CD4-positive, CD25-positive, alpha-beta regulatory T cell (primary cell): ENCODE measurements at regions not wholly inside any gene's neighbourhood (a gene's known extent, or its start where the extent isn't known, plus 50 kb on each side); places are given as distances from the start of the nearest gene placed in this dataset.
"Not testable (repeated sequence)": the region's sequence is repeated elsewhere in the genome, so short reads cannot be mapped to it uniquely, and the experiment has no call there.

Experiments used
- ATAC-seq, 2 donors: fragments of 150-1000 bp; cut with Tn5 transposase; one replicate each; pipeline ENCODE4 v1.10.0; 2021; ENCODE audit warnings: low read depth in 2 of 2, moderate number of reproducible peaks in 2 of 2, moderate library complexity in 1 of 2
- DNase-seq, 3 donors: peaks; one replicate each; pipeline versions ENCODE4 v3.0.0 to v3.0.0-alpha.2; 2012 to 2022; ENCODE audit warnings: mixed read lengths in 1 of 3
- H3K27ac ChIP-seq: one replicate; pipeline ENCODE4 v1.7.0; 2013; ENCODE audit warnings: mild to moderate bottlenecking, low read length; ENCODE audit not compliant: insufficient read depth, poor library complexity, severe bottlenecking
- H3K27me3 ChIP-seq: one replicate; pipeline ENCODE4 v1.7.0; 2013; ENCODE audit warnings: low read length; ENCODE audit not compliant: control insufficient read depth, insufficient read depth
- H3K36me3 ChIP-seq: one replicate; pipeline ENCODE4 v1.7.0; 2013; ENCODE audit warnings: mild to moderate bottlenecking, low read length, moderate library complexity; ENCODE audit not compliant: control insufficient read depth, insufficient read depth
- H3K4me1 ChIP-seq: 2 replicates; pipeline ENCODE4 v1.7.0; 2013; ENCODE audit warnings: mild to moderate bottlenecking, low read length; ENCODE audit not compliant: insufficient read depth, control insufficient read depth, poor library complexity, severe bottlenecking
- H3K4me3 ChIP-seq: one replicate; pipeline ENCODE4 v1.7.0; 2013; ENCODE audit warnings: low read depth, mild to moderate bottlenecking, low read length, moderate library complexity
- H3K9me3 ChIP-seq, 2 experiments: 1 replicate in 1 of 2; 2 replicates in 1 of 2; pipeline ENCODE4 v1.7.0; 2013; ENCODE audit warnings: low read length in 2 of 2, mild to moderate bottlenecking in 1 of 2, moderate library complexity in 1 of 2; ENCODE audit not compliant: control insufficient read depth in 2 of 2
- H3K27ac Mint-ChIP-seq, 3 donors: one replicate each; pipeline ENCODE4 v1.8.0; 2020 to 2022; ENCODE audit warnings: mild to moderate bottlenecking in 3 of 3, mixed read lengths in 3 of 3, moderate library complexity in 2 of 3
- H3K27me3 Mint-ChIP-seq: one replicate; pipeline ENCODE4 v1.8.0; 2022; ENCODE audit warnings: mild to moderate bottlenecking, mixed read lengths
- H3K36me3 Mint-ChIP-seq: one replicate; pipeline ENCODE4 v1.8.0; 2020; ENCODE audit warnings: mixed read lengths
- H3K4me1 Mint-ChIP-seq, 4 donors: one replicate each; pipeline ENCODE4 v1.8.0; 2020 to 2022; ENCODE audit warnings: mixed read lengths in 4 of 4, mild to moderate bottlenecking in 1 of 4
- H3K4me3 Mint-ChIP-seq, 4 donors: one replicate each; pipeline ENCODE4 v1.8.0; 2020 to 2022; ENCODE audit warnings: mild to moderate bottlenecking in 4 of 4, mixed read lengths in 4 of 4, moderate library complexity in 3 of 4
- H3K9me3 Mint-ChIP-seq, 7 donors: one replicate each; pipeline ENCODE4 v1.8.0; 2020 to 2022; ENCODE audit warnings: mixed read lengths in 7 of 7, mild to moderate bottlenecking in 3 of 7, moderate library complexity in 2 of 7

GRCh38 chr4:187500796-187501195 lies 494.8 kb upstream of the ZFP42 start:
- ATAC-seq (no peak), DNase-seq (no peak)
- Mint-ChIP-seq H3K4me1 (no peaks in the 10 kb centered on the region), H3K27me3 (no peaks in the 10 kb centered on the region), H3K27ac (no peak overlapping the region), H3K4me3 (no peak overlapping the region), H3K36me3 (no peaks in the 10 kb centered on the region), H3K9me3 (peaks cover 4 to 18% (median 9%) of the 10 kb centered on the region in 7 donors)
- H3K27ac ChIP-seq: no peak overlapping the region
- H3K4me3 ChIP-seq: no peak overlapping the region
- no peaks in the 10 kb centered on the region for H3K27me3 ChIP-seq
- H3K9me3 ChIP-seq: no peaks in the 10 kb centered on the region
- no peaks in the 10 kb centered on the region for H3K36me3 ChIP-seq
- H3K4me1 ChIP-seq: no peaks in the 10 kb centered on the region

GRCh38 chr4:187501731-187502130 lies 493.8 kb upstream of the ZFP42 start:
- Mint-ChIP-seq H3K27ac (no peak overlapping the region), H3K27me3 (no peaks in the 10 kb centered on the region), H3K9me3 (peaks cover 5 to 18% (median 10%) of the 10 kb centered on the region in 7 donors), H3K36me3 (no peaks in the 10 kb centered on the region), H3K4me1 (no peaks in the 10 kb centered on the region), H3K4me3 (no peak overlapping the region)
- Histone ChIP-seq H3K4me3 (no peak overlapping the region), H3K27me3 (no peaks in the 10 kb centered on the region), H3K27ac (no peak overlapping the region), H3K4me1 (no peaks in the 10 kb centered on the region), H3K9me3 (peaks cover 0 to 2% of the 10 kb centered on the region in 2 experiments), H3K36me3 (no peaks in the 10 kb centered on the region)
- DNase-seq (no peak), ATAC-seq (no peak)

GRCh38 chr4:187504974-187505797 lies 490.4 kb upstream of the ZFP42 start:
- Mint-ChIP-seq H3K27me3 (no peaks in the 10 kb centered on the region), H3K36me3 (no peaks in the 10 kb centered on the region), H3K4me3 (no peak overlapping the region), H3K27ac (peak overlapping the region in 1 of 3 donors; percentile 46), H3K9me3 (peaks cover 5 to 20% (median 8%) of the 10 kb centered on the region in 7 donors), H3K4me1 (no peaks in the 10 kb centered on the region)
- Histone ChIP-seq H3K4me3 (no peak overlapping the region), H3K27ac (no peak overlapping the region), H3K4me1 (no peaks in the 10 kb centered on the region), H3K9me3 (peaks cover 0 to 5% of the 10 kb centered on the region in 2 experiments), H3K27me3 (no peaks in the 10 kb centered on the region), H3K36me3 (no peaks in the 10 kb centered on the region)
- ATAC-seq (no peak), DNase-seq (no peak)

GRCh38 chr4:187505798-187506141 lies 489.8 kb upstream of the ZFP42 start:
- H3K4me1 Mint-ChIP-seq, H3K27ac Mint-ChIP-seq, H3K36me3 Mint-ChIP-seq, H3K27me3 Mint-ChIP-seq, H3K4me3 Mint-ChIP-seq, H3K27me3 ChIP-seq, H3K4me3 ChIP-seq, H3K36me3 ChIP-seq, DNase-seq, H3K4me1 ChIP-seq, H3K9me3 ChIP-seq, ATAC-seq, H3K27ac ChIP-seq: not testable (repeated sequence)
- peaks cover 4 to 14% (median 8%) of the 10 kb centered on the region in 7 donors for H3K9me3 Mint-ChIP-seq

- no peaks in the 10 kb centered on the region for H3K27me3 Mint-ChIP-seq
- H3K36me3 Mint-ChIP-seq: no peaks in the 10 kb centered on the region
- no peaks in the 10 kb centered on the region for H3K4me1 Mint-ChIP-seq
- no peak overlapping the region for H3K27ac Mint-ChIP-seq
- no peak overlapping the region for H3K4me3 ChIP-seq
- DNase-seq (no peak), ATAC-seq (no peak)
- H3K9me3 ChIP-seq: no peaks in the 10 kb centered on the region
- H3K9me3 Mint-ChIP-seq: peaks cover 0 to 12% (median 5%) of the 10 kb centered on the region in 7 donors
- no peak overlapping the region for H3K4me3 Mint-ChIP-seq
- H3K36me3 ChIP-seq: no peaks in the 10 kb centered on the region
- H3K27ac ChIP-seq: no peak overlapping the region
- no peaks in the 10 kb centered on the region for H3K27me3 ChIP-seq
- no peaks in the 10 kb centered on the region for H3K4me1 ChIP-seq
Observed at GRCh38 chr4:187516224-187516623, 479.3 kb upstream of the ZFP42 start.

- H3K36me3 Mint-ChIP-seq: no peaks in the 10 kb centered on the region
- H3K27ac ChIP-seq: no peak overlapping the region
- H3K27ac Mint-ChIP-seq: no peak overlapping the region
- no peaks in the 10 kb centered on the region for H3K27me3 ChIP-seq
- H3K4me1 ChIP-seq: no peaks in the 10 kb centered on the region
- DNase-seq: no peak
- H3K4me1 Mint-ChIP-seq: no peaks in the 10 kb centered on the region
- H3K27me3 Mint-ChIP-seq: no peaks in the 10 kb centered on the region
- H3K9me3 ChIP-seq: no peaks in the 10 kb centered on the region
- H3K36me3 ChIP-seq: no peaks in the 10 kb centered on the region
- H3K9me3 Mint-ChIP-seq: peaks cover 0 to 41% (median 14%) of the 10 kb centered on the region in 7 donors
- no peak overlapping the region for H3K4me3 Mint-ChIP-seq
- no peak overlapping the region for H3K4me3 ChIP-seq
- ATAC-seq: no peak
Observed at GRCh38 chr4:187541666-187542065, 453.9 kb upstream of the ZFP42 start.

GRCh38 chr4:187544461-187545053 lies 451.0 kb upstream of the ZFP42 start:
- H3K27ac ChIP-seq: no peak overlapping the region
- H3K4me3 ChIP-seq: no peak overlapping the region
- no peaks in the 10 kb centered on the region for H3K4me1 Mint-ChIP-seq
- H3K36me3 ChIP-seq: no peaks in the 10 kb centered on the region
- no peak for DNase-seq
- H3K27me3 Mint-ChIP-seq: no peaks in the 10 kb centered on the region
- no peak overlapping the region for H3K27ac Mint-ChIP-seq
- H3K9me3 Mint-ChIP-seq: peaks cover 0 to 43% (median 9%) of the 10 kb centered on the region in 7 donors
- H3K36me3 Mint-ChIP-seq: no peaks in the 10 kb centered on the region
- H3K4me1 ChIP-seq: no peaks in the 10 kb centered on the region
- no peak overlapping the region for H3K4me3 Mint-ChIP-seq
- no peak for ATAC-seq
- H3K27me3 ChIP-seq: no peaks in the 10 kb centered on the region
- peaks cover 0 to 2% of the 10 kb centered on the region in 2 experiments for H3K9me3 ChIP-seq

GRCh38 chr4:187547316-187547715 lies 448.3 kb upstream of the ZFP42 start:
- ATAC-seq: no peak
- H3K27ac ChIP-seq: no peak overlapping the region

More at GRCh38 chr4:187547316-187547715, 448.3 kb upstream of the ZFP42 start:
- Histone ChIP-seq H3K4me1 (no peaks in the 10 kb centered on the region), H3K9me3 (peaks cover 0 to 2% of the 10 kb centered on the region in 2 experiments), H3K27me3 (no peaks in the 10 kb centered on the region), H3K36me3 (no peaks in the 10 kb centered on the region), H3K4me3 (no peak overlapping the region)
- Mint-ChIP-seq H3K27me3 (no peaks in the 10 kb centered on the region), H3K27ac (no peak overlapping the region), H3K4me3 (no peak overlapping the region), H3K9me3 (peaks cover 0 to 26% (median 11%) of the 10 kb centered on the region in 7 donors), H3K4me1 (no peaks in the 10 kb centered on the region), H3K36me3 (no peaks in the 10 kb centered on the region)
- DNase-seq: no peak
